ENCODE measurements at regions not wholly inside any gene's neighbourhood (a gene's known extent, or its start where the extent isn't known, plus 50 kb on each side); places are given as distances from the start of the nearest gene placed in this dataset.

DNA sequence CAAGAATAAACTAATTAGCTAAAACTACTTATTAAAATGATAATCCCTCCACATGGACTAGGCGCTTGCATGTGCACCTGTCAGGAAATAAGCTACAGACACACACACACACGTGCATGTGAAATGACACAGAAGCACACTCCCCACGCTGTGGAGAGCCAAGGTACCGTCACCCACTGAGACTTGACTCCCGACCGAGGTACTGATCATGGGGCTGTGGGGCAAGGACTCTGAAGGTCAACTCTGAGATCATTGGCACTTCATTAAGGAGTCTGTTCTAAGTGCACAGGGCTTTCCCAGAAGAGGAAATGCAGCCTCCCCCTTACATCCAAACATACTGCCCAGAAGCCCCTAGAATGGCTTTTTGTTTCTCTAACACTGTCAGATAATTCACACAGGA, 264.4 kb upstream of the WWC1 start:
- Histone ChIP-seq H3K27ac (ENCODE audit: insufficient read depth, low read depth, low read length) (no peak overlapping the region), H3K4me2 (ENCODE audit: insufficient read depth, low read length) (no peak overlapping the region), H3K9me1 (replicated peaks; ENCODE audit: control insufficient read depth, extremely low read depth, insufficient read depth, low read length) (no peaks in the 10 kb centered on the region), H3K79me2 (ENCODE audit: control insufficient read depth, insufficient read depth, low read length) (no peaks in the 10 kb centered on the region), H3K4me1 (ENCODE audit: control insufficient read depth, extremely low read depth, insufficient read depth, low read length) (no peaks in the 10 kb centered on the region), H4K20me1 (replicated peaks; ENCODE audit: control insufficient read depth, extremely low read depth, insufficient read depth, low read length) (no peaks in the 10 kb centered on the region), H3K27me3 (ENCODE audit: control insufficient read depth in 2 of 2, insufficient read depth in 2 of 2, low read length in 2 of 2) (no peaks in the 10 kb centered on the region), H3K36me3 (ENCODE audit: control insufficient read depth in 2 of 2, extremely low read depth in 1 of 2, insufficient read depth in 2 of 2, low read length in 2 of 2) (no peaks in the 10 kb centered on the region), H2AFZ (ENCODE audit: low read depth, low read length) (no peak overlapping the region), H3K4me3 (replicated peaks in 1 of 3; ENCODE audit: insufficient read depth in 1 of 3, low read depth in 1 of 3, low read length in 3 of 3) (no peak overlapping the region), H3K9me3 (replicated peaks; ENCODE audit: control insufficient read depth, insufficient read depth, low read length) (peaks cover 2% of the 10 kb centered on the region), H3K9ac (replicated peaks; ENCODE audit: extremely low read depth, insufficient read depth, low read length) (no peak overlapping the region)
- CTCF ChIA-PET = no interaction called here
- intact Hi-C loops (cut with micrococcal nuclease) (no loop called here), dilution Hi-C loops (cut with MboI; ENCODE audit: extremely low pct_ligation_motif_present, low sequenced_read_pairs) (no loop called here)
- FAIRE-seq = no peak
- BruUV-seq (replicated peaks) = no TSS peak
- TF ChIP-seq JUN (IDR thresholded peaks at IDR 0.05; ENCODE audit: borderline replicate concordance, insufficient read depth, insufficient read length, low read depth) = no peak
- TF ChIP-seq MYC (IDR thresholded peaks at IDR 0.05; ENCODE audit: low read depth, low read length) = no peak
- TF ChIP-seq GATA2 (IDR thresholded peaks at IDR 0.05; ENCODE audit: insufficient read depth, insufficient read length, low read depth, low read length) = no peak
- no peak for TF ChIP-seq POLR2A (IDR thresholded peaks at IDR 0.05; ENCODE audit: low read depth, low read length)
- no peak for TF ChIP-seq MAX (IDR thresholded peaks at IDR 0.05; ENCODE audit: insufficient read depth, insufficient read length)
- TF ChIP-seq FOS (IDR thresholded peaks at IDR 0.05; ENCODE audit: borderline replicate concordance, insufficient read depth, low read length) = no peak
- TF ChIP-seq, protein P1, sequence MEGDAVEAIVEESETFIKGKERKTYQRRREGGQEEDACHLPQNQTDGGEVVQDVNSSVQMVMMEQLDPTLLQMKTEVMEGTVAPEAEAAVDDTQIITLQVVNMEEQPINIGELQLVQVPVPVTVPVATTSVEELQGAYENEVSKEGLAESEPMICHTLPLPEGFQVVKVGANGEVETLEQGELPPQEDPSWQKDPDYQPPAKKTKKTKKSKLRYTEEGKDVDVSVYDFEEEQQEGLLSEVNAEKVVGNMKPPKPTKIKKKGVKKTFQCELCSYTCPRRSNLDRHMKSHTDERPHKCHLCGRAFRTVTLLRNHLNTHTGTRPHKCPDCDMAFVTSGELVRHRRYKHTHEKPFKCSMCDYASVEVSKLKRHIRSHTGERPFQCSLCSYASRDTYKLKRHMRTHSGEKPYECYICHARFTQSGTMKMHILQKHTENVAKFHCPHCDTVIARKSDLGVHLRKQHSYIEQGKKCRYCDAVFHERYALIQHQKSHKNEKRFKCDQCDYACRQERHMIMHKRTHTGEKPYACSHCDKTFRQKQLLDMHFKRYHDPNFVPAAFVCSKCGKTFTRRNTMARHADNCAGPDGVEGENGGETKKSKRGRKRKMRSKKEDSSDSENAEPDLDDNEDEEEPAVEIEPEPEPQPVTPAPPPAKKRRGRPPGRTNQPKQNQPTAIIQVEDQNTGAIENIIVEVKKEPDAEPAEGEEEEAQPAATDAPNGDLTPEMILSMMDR (IDR thresholded peaks at IDR 0.05; ENCODE audit: extremely low read depth in 1 of 2, insufficient read depth in 1 of 2, low read depth in 1 of 2, low read length in 2 of 2) = no peak
- no peak for TF ChIP-seq EZH2 (IDR thresholded peaks at IDR 0.05; ENCODE audit: borderline replicate concordance, low read depth, low read length, severe bottlenecking)
- no peak for TF ChIP-seq POLR2AphosphoS5 (IDR thresholded peaks at IDR 0.05; ENCODE audit: insufficient read depth, low read depth, low read length)
- POLR2A ChIA-PET = no interaction called here
- DNase-seq (ENCODE audit: low read depth, low spot score) = no peak

Data from endothelial cell of umbilical vein (primary cell).